K562 (cell line): ENCODE measurements at regions not wholly inside any gene's neighbourhood (a gene's known extent, or its start where the extent isn't known, plus 50 kb on each side); places are given as distances from the start of the nearest gene placed in this dataset.

Source experiments
- ATF6 ChIP-seq: sonication (generic); formaldehyde crosslinking; IDR thresholded peaks from 2 replicates; pipeline ENCODE4 v1.4.0; 2020; ENCODE audit warnings: mild to moderate bottlenecking, missing genetic modification reagents
- DACH1 ChIP-seq: fragments of 450-650 bp; IDR thresholded peaks from 2 replicates; pipeline ENCODE4 v1.6.1; 2018; ENCODE audit not compliant: partially characterized antibody
- E2F3 ChIP-seq: fragments of 250-450 bp; sonication (Bioruptor Pico); IDR thresholded peaks from 2 replicates; pipeline ENCODE4 v1.4.0; 2020; ENCODE audit warnings: mild to moderate bottlenecking
- ETS2 ChIP-seq: IDR thresholded peaks from 2 replicates; pipeline ENCODE4 v1.6.1; 2016; ENCODE audit warnings: borderline replicate concordance, missing genetic modification characterization, mild to moderate bottlenecking, moderate library complexity, missing compliant biosample characterization; ENCODE audit not compliant: poor library complexity, severe bottlenecking
- FOXA1 ChIP-seq: fragments of 450-650 bp; IDR thresholded peaks from 2 replicates; pipeline ENCODE4 v1.6.1; 2016; ENCODE audit warnings: mild to moderate bottlenecking, borderline replicate concordance
- FOXP1 ChIP-seq: sonication (generic); formaldehyde crosslinking; IDR thresholded peaks from 2 replicates; pipeline ENCODE4 v1.8.0; 2022; ENCODE audit warnings: mild to moderate bottlenecking, missing genetic modification reagents
- HMG20A ChIP-seq: fragments of 450-650 bp; formaldehyde crosslinking; conservative IDR thresholded peaks from 2 replicates; pipeline ENCODE4 v1.4.0; 2020; ENCODE audit warnings: mild to moderate bottlenecking, mixed read lengths
- HNRNPH1 ChIP-seq: fragments of 200-400 bp; formaldehyde crosslinking; optimal IDR thresholded peaks from 2 replicates; pipeline ENCODE3; 2017; ENCODE audit warnings: low read depth, mild to moderate bottlenecking, low read length, moderate library complexity
- KLF13 ChIP-seq: fragments of 450-650 bp; IDR thresholded peaks from 2 replicates; pipeline ENCODE4 v1.6.1; 2016; ENCODE audit warnings: missing genetic modification characterization, low read depth, mild to moderate bottlenecking, missing compliant biosample characterization, moderate library complexity, borderline replicate concordance
- NUFIP1 ChIP-seq: fragments of 450-650 bp; IDR thresholded peaks from 2 replicates; pipeline ENCODE4 v1.6.1; 2018; ENCODE audit not compliant: partially characterized antibody
- ZBTB40 ChIP-seq, 2 experiments: fragments of 450-650 bp in 1 of 2; sonication (generic) in 1 of 2; formaldehyde crosslinking in 1 of 2; IDR thresholded peaks; 2 replicates each; pipeline versions ENCODE4 v1.7.1 to v1.9.0; 2016 to 2022; ENCODE audit warnings: inconsistent platforms in 1 of 2, mild to moderate bottlenecking in 1 of 2, missing genetic modification reagents in 1 of 2
- TF ChIP-seq, protein P1 (sequence below): fragments of 250-450 bp; sonication (Bioruptor Pico); IDR thresholded peaks from 2 replicates; pipeline ENCODE4 v1.5.1; 2021; ENCODE audit warnings: mild to moderate bottlenecking
- TF ChIP-seq, protein P2 (sequence below): fragments of 150-350 bp; conservative IDR thresholded peaks from 2 replicates; pipeline ENCODE4 v1.6.1; 2014; ENCODE audit warnings: low read length

DNA sequence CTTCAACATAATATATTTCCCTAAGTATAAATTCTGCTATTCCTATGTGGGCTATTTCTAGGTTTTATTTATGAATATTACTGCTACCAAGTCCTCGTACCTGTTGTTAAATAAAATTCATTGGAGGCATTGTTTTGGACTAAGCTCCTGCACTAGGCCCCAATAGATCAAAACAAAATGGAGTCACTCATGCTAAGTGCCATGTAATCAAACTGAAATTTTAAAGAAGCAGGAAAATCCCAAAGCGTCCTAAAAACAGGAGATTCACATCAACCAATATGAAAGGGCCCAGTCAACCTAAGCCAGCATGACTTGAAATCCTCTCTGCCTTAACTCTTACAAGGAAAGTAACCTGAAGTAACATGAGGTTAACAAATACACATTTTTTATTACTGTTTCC is 743.2 kb downstream of the TRAM1L1 start (continued):
- TF ChIP-seq, protein P1, sequence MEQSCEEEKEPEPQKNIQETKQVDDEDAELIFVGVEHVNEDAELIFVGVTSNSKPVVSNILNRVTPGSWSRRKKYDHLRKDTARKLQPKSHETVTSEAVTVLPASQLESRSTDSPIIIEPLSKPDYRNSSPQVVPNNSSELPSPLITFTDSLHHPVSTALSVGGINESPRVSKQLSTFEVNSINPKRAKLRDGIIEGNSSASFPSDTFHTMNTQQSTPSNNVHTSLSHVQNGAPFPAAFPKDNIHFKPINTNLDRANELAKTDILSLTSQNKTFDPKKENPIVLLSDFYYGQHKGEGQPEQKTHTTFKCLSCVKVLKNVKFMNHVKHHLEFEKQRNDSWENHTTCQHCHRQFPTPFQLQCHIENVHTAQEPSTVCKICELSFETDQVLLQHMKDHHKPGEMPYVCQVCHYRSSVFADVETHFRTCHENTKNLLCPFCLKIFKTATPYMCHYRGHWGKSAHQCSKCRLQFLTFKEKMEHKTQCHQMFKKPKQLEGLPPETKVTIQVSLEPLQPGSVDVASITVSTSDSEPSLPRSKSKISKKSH (CRISPR knock-in tag), result no peak
- TF ChIP-seq DACH1 (no peak), E2F3 (CRISPR knock-in tag) (no peak), FOXP1 (CRISPR knock-in tag) (no peak), HNRNPH1 (no peak), FOXA1 (no peak), ZBTB40 (IDR thresholded peaks at IDR 0.05) (no peak), ZBTB40 (CRISPR knock-in tag; IDR thresholded peaks at IDR 0.05) (no peak), ETS2 (tag) (no peak), HMG20A (CRISPR knock-in tag) (no peak), NUFIP1 (no peak), ATF6 (no peak), KLF13 (no peak)
- TF ChIP-seq, protein P2, sequence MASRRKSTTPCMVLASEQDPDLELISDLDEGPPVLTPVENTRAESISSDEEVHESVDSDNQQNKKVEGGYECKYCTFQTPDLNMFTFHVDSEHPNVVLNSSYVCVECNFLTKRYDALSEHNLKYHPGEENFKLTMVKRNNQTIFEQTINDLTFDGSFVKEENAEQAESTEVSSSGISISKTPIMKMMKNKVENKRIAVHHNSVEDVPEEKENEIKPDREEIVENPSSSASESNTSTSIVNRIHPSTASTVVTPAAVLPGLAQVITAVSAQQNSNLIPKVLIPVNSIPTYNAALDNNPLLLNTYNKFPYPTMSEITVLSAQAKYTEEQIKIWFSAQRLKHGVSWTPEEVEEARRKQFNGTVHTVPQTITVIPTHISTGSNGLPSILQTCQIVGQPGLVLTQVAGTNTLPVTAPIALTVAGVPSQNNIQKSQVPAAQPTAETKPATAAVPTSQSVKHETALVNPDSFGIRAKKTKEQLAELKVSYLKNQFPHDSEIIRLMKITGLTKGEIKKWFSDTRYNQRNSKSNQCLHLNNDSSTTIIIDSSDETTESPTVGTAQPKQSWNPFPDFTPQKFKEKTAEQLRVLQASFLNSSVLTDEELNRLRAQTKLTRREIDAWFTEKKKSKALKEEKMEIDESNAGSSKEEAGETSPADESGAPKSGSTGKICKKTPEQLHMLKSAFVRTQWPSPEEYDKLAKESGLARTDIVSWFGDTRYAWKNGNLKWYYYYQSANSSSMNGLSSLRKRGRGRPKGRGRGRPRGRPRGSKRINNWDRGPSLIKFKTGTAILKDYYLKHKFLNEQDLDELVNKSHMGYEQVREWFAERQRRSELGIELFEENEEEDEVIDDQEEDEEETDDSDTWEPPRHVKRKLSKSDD, result no peak
